ENCODE measurements at regions not wholly inside any gene's neighbourhood (a gene's known extent, or its start where the extent isn't known, plus 50 kb on each side); places are given as distances from the start of the nearest gene placed in this dataset.
A peak's percentile ranks its signal among the peaks of the same experiment; 100 is the strongest.

GRCh38 chrX:113369056-113369455, 528.4 kb upstream of the AMOT start:
- Histone ChIP-seq H3K79me1 (ENCODE audit: low read depth, low read length) (no peaks in the 10 kb centered on the region), H3K4me2 (ENCODE audit: insufficient read depth in 1 of 2, low read depth in 2 of 2, low read length in 2 of 2) (no peak overlapping the region), H3K23me2 (ENCODE audit: low read depth, low read length) (no peaks in the 10 kb centered on the region), H3K14ac (ENCODE audit: insufficient read length) (no peak overlapping the region), H4K20me1 (replicated peaks in 1 of 2; ENCODE audit: control insufficient read depth in 1 of 2, insufficient read depth in 2 of 2, low read length in 2 of 2) (no peaks in the 10 kb centered on the region), H3K4ac (replicated peaks; ENCODE audit: insufficient read length, low read depth, low read length) (no peak overlapping the region), H2AK5ac (ENCODE audit: low read depth, low read length) (no peak overlapping the region), H3K56ac (replicated peaks; ENCODE audit: insufficient read length, low read depth, low read length) (no peak overlapping the region), H3K4me1 (replicated peaks in 1 of 4; ENCODE audit: control insufficient read depth in 3 of 4, insufficient read depth in 4 of 4, low read length in 3 of 4) (no peaks in the 10 kb centered on the region), H2BK12ac (ENCODE audit: low read depth, low read length) (no peak overlapping the region), H3K9ac (replicated peaks in 1 of 4; ENCODE audit: extremely low read depth in 1 of 4, low read depth in 3 of 4, low read length in 3 of 4) (no peak overlapping the region), H2BK20ac (ENCODE audit: low read length) (no peak overlapping the region), H4K91ac (replicated peaks; ENCODE audit: insufficient read length, low read length) (no peak overlapping the region), H3K23ac (ENCODE audit: insufficient read length) (no peak overlapping the region), H3K79me2 (ENCODE audit: control insufficient read depth in 1 of 2, insufficient read depth in 2 of 2, low read length in 2 of 2) (no peaks in the 10 kb centered on the region), H3K27ac (ENCODE audit: low read depth, low read length) (no peak overlapping the region), H2BK5ac (ENCODE audit: low read depth, low read length) (no peak overlapping the region), H3K4me3 (ENCODE audit: extremely low read depth in 1 of 4, insufficient read depth in 2 of 4, low read depth in 3 of 4, low read length in 4 of 4) (no peak overlapping the region), H3K27me3 (replicated peaks in 1 of 4; ENCODE audit: control insufficient read depth in 3 of 4, extremely low read depth in 1 of 4, insufficient read depth in 3 of 4, low read length in 3 of 4) (no peaks in the 10 kb centered on the region), H4K5ac (ENCODE audit: insufficient read length, low read depth, low read length) (no peak overlapping the region), H2BK120ac (replicated peaks; ENCODE audit: low read depth, low read length) (no peak overlapping the region), H2AFZ (ENCODE audit: low read length) (no peak overlapping the region), H2BK15ac (ENCODE audit: low read length) (no peak overlapping the region), H3K9me3 (ENCODE audit: insufficient read depth in 2 of 2, low read depth in 1 of 2, low read length in 1 of 2) (no peaks in the 10 kb centered on the region), H3K36me3 (ENCODE audit: control insufficient read depth in 2 of 4, insufficient read depth in 4 of 4, low read length in 3 of 4) (no peaks in the 10 kb centered on the region), H4K8ac (ENCODE audit: extremely low read depth, insufficient read depth, low read length) (no peak overlapping the region), H3K18ac (ENCODE audit: extremely low read depth, low read length) (no peak overlapping the region)
- WGBS, 2 experiments (ENCODE audit: extremely low coverage in 1 of 2, insufficient coverage in 1 of 2, insufficient read length in 1 of 2, insufficient replicate concordance in 2 of 2, low coverage in 1 of 2, low lambda C conversion rate in 2 of 2, missing lambda C conversion rate in 1 of 2) = 90% methylated on average over 2 of the region's 3 CpGs; no CpG with 5 or more reads in 1 of the 2 experiments
- DNase-seq (ENCODE audit: low read depth in 1 of 2, low spot score in 2 of 2) (no peak), FAIRE-seq (peak; percentile 36)
- ChIA-PET POLR2A (ENCODE audit: partially characterized antibody) (no interaction called here), CTCF (ENCODE audit: partially characterized antibody) (no interaction called here)
- TF ChIP-seq HDAC2 (IDR thresholded peaks at IDR 0.05; ENCODE audit: borderline replicate concordance in 1 of 2, low read depth in 2 of 2, low read length in 2 of 2) (no peak), HDAC6 (IDR thresholded peaks at IDR 0.05; ENCODE audit: low read depth, low read length) (no peak), CEBPB (IDR thresholded peaks at IDR 0.05; ENCODE audit: low read depth, low read length) (no peak), BRCA1 (IDR thresholded peaks at IDR 0.05; ENCODE audit: low read depth, low read length) (no peak), YY1 (IDR thresholded peaks at IDR 0.05; ENCODE audit: low read depth, low read length) (no peak), CTCF (IDR thresholded peaks at IDR 0.05; ENCODE audit: control extremely low read depth in 1 of 3, insufficient read depth in 1 of 3, low read depth in 1 of 3, low read length in 3 of 3) (no peak), MAX (IDR thresholded peaks at IDR 0.05) (no peak), GTF2F1 (IDR thresholded peaks at IDR 0.05; ENCODE audit: borderline replicate concordance, low read depth, low read length) (no peak), USF2 (IDR thresholded peaks at IDR 0.05; ENCODE audit: low read length) (no peak), PHF8 (conservative IDR thresholded peaks at IDR 0.05; ENCODE audit: low read depth, low read length) (no peak), TEAD4 (IDR thresholded peaks at IDR 0.05; ENCODE audit: low read depth, low read length) (no peak)
